ENCODE measurements at regions not wholly inside any gene's neighbourhood (a gene's known extent, or its start where the extent isn't known, plus 50 kb on each side); places are given as distances from the start of the nearest gene placed in this dataset.

- TF ChIP-seq NFYA (IDR thresholded peaks at IDR 0.05; ENCODE audit: borderline replicate concordance, low read depth, low read length) (no peak), MYB (IDR thresholded peaks at IDR 0.05; ENCODE audit: borderline replicate concordance, low read depth, low read length) (no peak), RELA (IDR thresholded peaks at IDR 0.05; ENCODE audit: borderline replicate concordance, partially characterized antibody) (no peak), YBX1 (IDR thresholded peaks at IDR 0.05) (no peak), DPF2 (IDR thresholded peaks at IDR 0.05) (no peak), MEF2A (IDR thresholded peaks at IDR 0.05; ENCODE audit: insufficient read depth, low read depth, low read length) (no peak)
- TF ChIP-seq, protein P1, sequence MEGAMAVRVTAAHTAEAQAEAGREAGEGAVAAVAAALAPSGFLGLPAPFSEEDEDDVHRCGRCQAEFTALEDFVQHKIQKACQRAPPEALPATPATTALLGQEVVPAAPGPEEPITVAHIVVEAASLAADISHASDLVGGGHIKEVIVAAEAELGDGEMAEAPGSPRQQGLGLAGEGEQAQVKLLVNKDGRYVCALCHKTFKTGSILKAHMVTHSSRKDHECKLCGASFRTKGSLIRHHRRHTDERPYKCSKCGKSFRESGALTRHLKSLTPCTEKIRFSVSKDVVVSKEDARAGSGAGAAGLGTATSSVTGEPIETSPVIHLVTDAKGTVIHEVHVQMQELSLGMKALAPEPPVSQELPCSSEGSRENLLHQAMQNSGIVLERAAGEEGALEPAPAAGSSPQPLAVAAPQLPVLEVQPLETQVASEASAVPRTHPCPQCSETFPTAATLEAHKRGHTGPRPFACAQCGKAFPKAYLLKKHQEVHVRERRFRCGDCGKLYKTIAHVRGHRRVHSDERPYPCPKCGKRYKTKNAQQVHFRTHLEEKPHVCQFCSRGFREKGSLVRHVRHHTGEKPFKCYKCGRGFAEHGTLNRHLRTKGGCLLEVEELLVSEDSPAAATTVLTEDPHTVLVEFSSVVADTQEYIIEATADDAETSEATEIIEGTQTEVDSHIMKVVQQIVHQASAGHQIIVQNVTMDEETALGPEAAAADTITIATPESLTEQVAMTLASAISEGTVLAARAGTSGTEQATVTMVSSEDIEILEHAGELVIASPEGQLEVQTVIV (IDR thresholded peaks at IDR 0.05; ENCODE audit: borderline replicate concordance, partially characterized antibody): no peak
Observed at GRCh38 chr6:1179571-1180459, 132.1 kb upstream of the FOXQ1 start (continued).

DNA sequence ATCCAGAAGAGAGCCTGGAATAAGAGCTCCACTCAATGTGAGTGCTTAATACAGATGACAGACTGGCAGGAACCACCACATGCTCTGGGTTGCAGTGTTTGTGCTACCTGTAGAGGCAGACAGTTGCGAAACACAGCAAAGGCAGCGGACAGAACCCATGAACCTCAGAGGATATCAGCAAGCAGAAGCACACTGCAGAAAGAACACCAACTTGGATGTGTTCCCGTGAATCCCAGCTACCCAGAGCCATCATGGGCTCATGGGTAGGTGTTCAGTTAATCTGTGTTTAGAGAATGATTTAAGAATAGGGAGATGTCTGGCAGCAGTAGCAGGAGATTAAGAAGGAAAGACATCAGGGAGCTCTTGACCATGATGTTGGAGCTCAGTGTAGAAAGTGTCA lies 133.3 kb upstream of the FOXQ1 start:
- BruUV-seq (replicated peaks): no TSS peak
- in situ Hi-C loops (cut with MboI): no loop called here
- TF ChIP-seq ZSCAN29 (IDR thresholded peaks at IDR 0.05) (no peak), IRF5 (IDR thresholded peaks at IDR 0.05; ENCODE audit: borderline replicate concordance) (no peak), CREB1 (IDR thresholded peaks at IDR 0.05; ENCODE audit: low read depth) (no peak), WRNIP1 (IDR thresholded peaks at IDR 0.05; ENCODE audit: borderline replicate concordance, low read depth, low read length) (no peak), CBX5 (IDR thresholded peaks at IDR 0.05; ENCODE audit: low read depth) (no peak), HDAC6 (IDR thresholded peaks at IDR 0.05; ENCODE audit: unreplicated experiment) (no peak), CREM (IDR thresholded peaks at IDR 0.05; ENCODE audit: low read depth) (no peak), ZNF217 (IDR thresholded peaks at IDR 0.05) (no peak), FOXK2 (IDR thresholded peaks at IDR 0.05) (no peak), IKZF1 (conservative IDR thresholded peaks at IDR 0.05) (no peak), KDM1A (IDR thresholded peaks at IDR 0.05; ENCODE audit: borderline replicate concordance) (no peak), NRF1 (conservative IDR thresholded peaks at IDR 0.05; ENCODE audit: low read depth, low read length) (no peak)
- TF ChIP-seq, protein P2, sequence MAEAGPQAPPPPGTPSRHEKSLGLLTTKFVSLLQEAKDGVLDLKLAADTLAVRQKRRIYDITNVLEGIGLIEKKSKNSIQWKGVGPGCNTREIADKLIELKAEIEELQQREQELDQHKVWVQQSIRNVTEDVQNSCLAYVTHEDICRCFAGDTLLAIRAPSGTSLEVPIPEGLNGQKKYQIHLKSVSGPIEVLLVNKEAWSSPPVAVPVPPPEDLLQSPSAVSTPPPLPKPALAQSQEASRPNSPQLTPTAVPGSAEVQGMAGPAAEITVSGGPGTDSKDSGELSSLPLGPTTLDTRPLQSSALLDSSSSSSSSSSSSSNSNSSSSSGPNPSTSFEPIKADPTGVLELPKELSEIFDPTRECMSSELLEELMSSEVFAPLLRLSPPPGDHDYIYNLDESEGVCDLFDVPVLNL (IDR thresholded peaks at IDR 0.05; ENCODE audit: low read depth, low read length): no peak

More for the DNA sequence above, 133.3 kb upstream of the FOXQ1 start:
- Histone ChIP-seq H3K27me3 (replicated peaks in 1 of 2; ENCODE audit: control insufficient read depth in 2 of 2, insufficient read depth in 2 of 2, low read length in 1 of 2) (peaks cover 2 to 3% of the 10 kb centered on the region in 2 experiments; a peak in 2 of 4 replicates), H3K27ac (ENCODE audit: control insufficient read depth, insufficient read depth) (no peak overlapping the region), H3K4me1 (ENCODE audit: control insufficient read depth, insufficient read depth, low read length) (no peaks in the 10 kb centered on the region), H3K9me3 (replicated peaks; ENCODE audit: control insufficient read depth, insufficient read depth, low read length) (no peaks in the 10 kb centered on the region), H3K4me2 (ENCODE audit: control insufficient read depth, insufficient read depth) (no peak overlapping the region), H3K4me3 (no peak overlapping the region), H4K20me1 (ENCODE audit: control insufficient read depth, insufficient read depth) (no peaks in the 10 kb centered on the region), H3K36me3 (ENCODE audit: control insufficient read depth in 2 of 2, insufficient read depth in 2 of 2, low read length in 1 of 2) (no peaks in the 10 kb centered on the region), H3K79me2 (ENCODE audit: control insufficient read depth, insufficient read depth, low read length) (no peaks in the 10 kb centered on the region), H2AFZ (ENCODE audit: control insufficient read depth, low read depth, low read length) (no peak overlapping the region), H3K9ac (ENCODE audit: control insufficient read depth, insufficient read depth, low read length) (no peak overlapping the region)
- ChIA-PET SMC1A (ENCODE audit: uncharacterized antibody, unreplicated experiment) (interaction anchor here (1.2 kb wide), 1 partner anchor 13 kb away, joined by 3 read pairs; no protein-coding TSS in a partner anchor), CTCF (interaction anchor here (0.6 kb wide), 1 partner anchor 116 kb away, joined by 3 read pairs; no protein-coding TSS in a partner anchor), RAD21 (ENCODE audit: unreplicated experiment) (no interaction called here), POLR2A (no interaction called here)
- WGBS (ENCODE audit: insufficient coverage, insufficient replicate concordance, low lambda C conversion rate, missing lambda C conversion rate): 38% methylated on average over 3 of the region's 3 CpGs
- no peak for ATAC-seq
- DNase-seq (ENCODE audit: low read depth, low spot score): no peak
- intact Hi-C loops (cut with micrococcal nuclease; ENCODE audit: unreplicated experiment): no loop called here
- FAIRE-seq: no peak

Measured in GM12878 (cell line).